ENCODE measurements at regions not wholly inside any gene's neighbourhood (a gene's known extent, or its start where the extent isn't known, plus 50 kb on each side); places are given as distances from the start of the nearest gene placed in this dataset.

- no peak for TF ChIP-seq CTCF (IDR thresholded peaks at IDR 0.05)
- no peak for TF ChIP-seq POLR2A (IDR thresholded peaks at IDR 0.05)
Observed at GRCh38 chr4:189436207-189436606, 504.5 kb upstream of the FRG1 start.
